Fibroblast of skin of back (primary cell): ENCODE measurements at regions not wholly inside any gene's neighbourhood (a gene's known extent, or its start where the extent isn't known, plus 50 kb on each side); places are given as distances from the start of the nearest gene placed in this dataset.
"Not testable (repeated sequence)": the region's sequence is repeated elsewhere in the genome, so short reads cannot be mapped to it uniquely, and the experiment has no call there.

ENCODE experiments used
- DNase-seq: peaks from one replicate; pipeline ENCODE4 v3.0.0-alpha.2; 2013

- not testable (repeated sequence) for DNase-seq
Observed at GRCh38 chr16:33913601-33914000, 454.2 kb downstream of the TP53TG3F start.

DNA sequence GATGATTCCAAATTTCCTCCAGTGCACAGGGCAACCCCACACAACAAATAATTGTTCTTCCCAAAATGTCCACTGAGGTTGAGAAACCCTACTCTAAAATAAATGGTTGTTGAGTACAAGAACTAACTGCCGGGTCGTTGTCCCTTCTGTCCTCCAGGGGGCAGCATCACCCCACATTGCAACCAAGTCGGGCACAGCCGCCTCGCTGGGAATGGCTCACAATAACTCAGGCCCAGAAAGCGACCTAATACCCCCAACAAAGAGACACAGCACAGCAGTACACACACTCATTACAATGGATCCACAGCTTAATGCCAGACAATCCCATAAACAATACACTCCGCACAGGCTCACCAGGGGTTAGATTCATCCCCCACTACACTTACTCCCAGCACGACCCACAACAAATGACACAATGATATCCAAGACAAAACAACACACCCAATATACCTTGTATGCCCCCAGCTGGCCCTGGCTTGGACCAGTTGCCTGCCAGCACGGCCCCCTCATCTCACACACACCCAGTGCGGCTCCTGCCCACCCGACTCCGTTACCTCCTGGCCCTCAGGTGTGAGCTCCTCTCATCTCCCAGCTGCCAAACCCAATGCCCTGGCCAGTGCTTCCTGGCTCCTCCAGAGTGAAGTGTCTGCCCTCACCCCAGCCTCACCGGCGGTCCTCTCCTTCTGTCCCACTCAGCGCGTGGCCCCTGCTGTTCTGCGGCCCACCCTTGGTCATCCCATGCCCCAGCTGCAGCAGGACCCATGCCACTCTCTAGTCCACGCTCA, 461.5 kb downstream of the TP53TG3F start:
- not testable (repeated sequence) for DNase-seq

GRCh38 chr16:33922914-33923313, 463.5 kb downstream of the TP53TG3F start:
- DNase-seq, result not testable (repeated sequence)

GRCh38 chr16:33928026-33928425, 468.6 kb downstream of the TP53TG3F start:
- not testable (repeated sequence) for DNase-seq

GRCh38 chr16:33932191-33932590, 472.8 kb downstream of the TP53TG3F start:
- not testable (repeated sequence) for DNase-seq

- DNase-seq, result not testable (repeated sequence)
Observed at GRCh38 chr16:33933039-33933438, 473.6 kb downstream of the TP53TG3F start.

GRCh38 chr16:33935766-33936165, 476.4 kb downstream of the TP53TG3F start:
- DNase-seq, result not testable (repeated sequence)

GRCh38 chr16:33938097-33938496, 478.7 kb downstream of the TP53TG3F start:
- not testable (repeated sequence) for DNase-seq

- not testable (repeated sequence) for DNase-seq
Observed at GRCh38 chr16:33961536-33961935, 502.1 kb downstream of the TP53TG3F start.

- not testable (repeated sequence) for DNase-seq
Observed at GRCh38 chr16:33965534-33965933, 506.1 kb downstream of the TP53TG3F start.

DNA sequence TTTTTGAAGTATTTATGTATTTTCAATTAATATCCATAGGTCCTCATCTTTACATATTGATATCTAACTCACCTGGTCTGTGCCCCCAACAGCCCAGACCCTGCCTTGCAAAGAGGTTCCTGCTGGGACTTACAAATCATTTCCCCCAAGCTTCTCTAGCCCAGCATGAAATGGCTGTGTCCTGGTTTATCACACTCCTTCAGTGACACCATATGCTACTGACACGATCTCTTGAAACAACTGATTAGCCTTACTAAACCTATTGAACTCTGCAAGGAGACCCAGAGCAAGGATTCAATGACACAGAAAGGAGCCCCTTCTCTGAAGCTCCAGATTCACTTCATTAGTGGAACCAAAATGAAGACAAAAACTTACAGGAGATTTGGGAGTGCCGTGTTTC, 507.4 kb downstream of the TP53TG3F start:
- not testable (repeated sequence) for DNase-seq

GRCh38 chr16:33974557-33974956, 515.1 kb downstream of the TP53TG3F start:
- not testable (repeated sequence) for DNase-seq

GRCh38 chr16:33975744-33976143, 516.3 kb downstream of the TP53TG3F start:
- DNase-seq, result not testable (repeated sequence)

DNA sequence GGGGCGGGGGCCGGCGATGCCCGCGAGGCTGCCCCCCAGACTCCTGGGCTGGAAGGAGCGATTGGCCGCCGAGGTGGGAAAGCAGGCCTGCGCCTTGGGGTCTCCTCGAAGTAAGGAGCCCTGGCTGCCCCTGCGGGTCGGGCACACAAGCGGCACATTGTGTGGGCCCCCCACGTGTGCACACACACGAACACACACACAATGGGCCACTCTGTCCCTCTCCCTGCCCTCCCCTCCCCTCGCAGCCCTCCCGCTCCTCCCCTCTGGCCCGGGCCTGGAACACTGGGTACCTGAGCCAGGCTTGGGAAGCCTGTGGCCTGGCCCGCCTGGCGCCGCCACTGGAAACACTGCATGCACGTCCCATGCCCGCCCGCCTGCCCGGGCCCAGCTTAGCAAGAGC, 517.1 kb downstream of the TP53TG3F start:
- not testable (repeated sequence) for DNase-seq

DNA sequence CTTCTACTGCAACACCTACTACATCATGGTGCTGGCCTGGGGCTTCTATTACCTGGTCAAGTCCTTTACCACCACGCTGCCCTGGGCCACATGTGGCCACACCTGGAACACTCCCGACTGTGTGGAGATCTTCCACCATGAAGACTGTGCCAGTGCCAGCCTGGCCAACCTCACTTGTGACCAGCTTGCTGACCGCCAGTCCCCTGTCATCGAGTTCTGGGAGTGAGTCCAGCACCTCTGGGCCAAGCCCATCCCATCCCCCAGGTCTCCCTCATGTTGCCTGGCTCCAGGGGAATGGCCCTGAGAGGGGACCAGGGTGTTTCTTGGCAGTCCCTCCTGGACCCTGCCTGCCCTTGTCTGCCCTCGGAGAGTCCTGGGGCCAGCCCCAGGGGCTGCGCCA, 519.4 kb downstream of the TP53TG3F start:
- not testable (repeated sequence) for DNase-seq

DNA sequence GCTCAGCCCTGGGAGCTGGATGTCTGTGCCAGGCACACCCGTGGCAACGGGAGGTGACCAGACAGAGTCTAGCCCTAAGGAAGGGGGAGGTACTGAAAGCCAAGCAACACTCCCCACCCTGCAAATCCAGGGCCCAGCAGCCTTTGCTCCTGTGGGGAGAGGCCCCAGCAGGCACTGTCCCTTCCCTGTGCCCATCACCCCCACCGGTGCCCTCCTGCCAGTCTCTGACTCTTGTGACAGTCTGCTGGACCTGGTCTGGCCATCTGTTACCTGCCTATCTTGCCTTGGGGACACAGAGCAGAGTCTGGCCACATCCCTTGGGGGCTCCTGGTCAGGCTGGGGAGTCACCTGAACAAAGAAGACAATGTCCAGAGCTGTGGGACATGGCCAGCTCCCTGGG, 520.2 kb downstream of the TP53TG3F start:
- not testable (repeated sequence) for DNase-seq

- not testable (repeated sequence) for DNase-seq
Observed at GRCh38 chr16:33980736-33981135, 521.3 kb downstream of the TP53TG3F start.

DNA sequence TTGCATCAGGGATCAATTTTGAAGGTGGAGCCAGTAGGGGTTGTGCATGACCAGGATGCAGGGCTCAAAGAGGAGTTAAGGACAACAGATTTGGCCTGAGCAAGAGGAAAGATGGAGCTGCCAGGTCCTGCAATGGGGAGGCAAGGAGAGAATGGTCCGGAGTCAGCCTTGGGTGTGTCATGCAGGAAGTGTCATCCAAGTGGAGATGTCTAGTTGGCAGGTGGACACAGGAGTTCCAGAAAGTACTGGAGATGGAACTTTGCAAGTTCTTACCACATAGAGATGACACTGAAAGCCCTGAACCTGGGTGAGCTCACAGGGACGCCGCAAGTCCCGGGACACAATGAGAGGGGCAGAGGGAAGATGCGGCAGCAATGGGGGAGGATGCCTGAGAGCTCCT, 525.0 kb downstream of the TP53TG3F start:
- DNase-seq, result not testable (repeated sequence)

DNA sequence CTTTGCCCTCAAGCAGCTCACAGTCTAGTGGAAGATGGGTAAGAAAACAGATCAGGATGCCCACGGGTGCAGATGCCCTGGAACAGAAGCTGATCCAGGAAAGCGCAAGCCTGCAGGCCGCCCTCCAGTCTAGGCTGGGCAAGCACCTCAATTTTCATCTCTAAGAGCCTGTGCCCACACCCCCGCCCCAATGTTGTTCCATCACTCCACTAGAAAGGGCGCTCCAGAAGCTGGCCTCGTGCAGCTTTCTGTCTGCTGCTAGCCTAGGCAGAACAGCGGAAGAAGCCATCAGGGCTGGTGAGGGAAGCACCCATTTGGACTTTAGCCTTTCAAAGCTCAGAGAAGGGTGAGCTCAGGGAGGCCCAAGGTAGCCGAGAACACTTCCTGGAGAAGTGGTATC, 527.1 kb downstream of the TP53TG3F start:
- not testable (repeated sequence) for DNase-seq

- DNase-seq, result not testable (repeated sequence)
Observed at GRCh38 chr16:33987348-33987963, 528.0 kb downstream of the TP53TG3F start.

- DNase-seq, result not testable (repeated sequence)
Observed at GRCh38 chr16:33988012-33988411, 528.6 kb downstream of the TP53TG3F start.

GRCh38 chr16:33990488-33990887, 531.1 kb downstream of the TP53TG3F start:
- not testable (repeated sequence) for DNase-seq

GRCh38 chr16:33992513-33993177, 533.2 kb downstream of the TP53TG3F start:
- not testable (repeated sequence) for DNase-seq
